C4-2B (cell line): ENCODE measurements at regions not wholly inside any gene's neighbourhood (a gene's known extent, or its start where the extent isn't known, plus 50 kb on each side); places are given as distances from the start of the nearest gene placed in this dataset.

Source experiments
- H3K27ac ChIP-seq: fragments of 450-650 bp; 2 replicates; pipeline ENCODE4 v1.5.1; 2017
- CTCF ChIP-seq: fragments of 450-650 bp; conservative IDR thresholded peaks from 2 replicates; pipeline ENCODE4 v1.5.1; 2017; ENCODE audit warnings: mild to moderate bottlenecking
- ZFX ChIP-seq: fragments of 450-650 bp; IDR thresholded peaks from 2 replicates; pipeline ENCODE4 v1.6.1; 2017

- H3K27ac ChIP-seq = no peak overlapping the region
- TF ChIP-seq ZFX (no peak), CTCF (no peak)
Measured at GRCh38 chr4:52288212-52288855, 237.2 kb downstream of the SPATA18 start.

DNA sequence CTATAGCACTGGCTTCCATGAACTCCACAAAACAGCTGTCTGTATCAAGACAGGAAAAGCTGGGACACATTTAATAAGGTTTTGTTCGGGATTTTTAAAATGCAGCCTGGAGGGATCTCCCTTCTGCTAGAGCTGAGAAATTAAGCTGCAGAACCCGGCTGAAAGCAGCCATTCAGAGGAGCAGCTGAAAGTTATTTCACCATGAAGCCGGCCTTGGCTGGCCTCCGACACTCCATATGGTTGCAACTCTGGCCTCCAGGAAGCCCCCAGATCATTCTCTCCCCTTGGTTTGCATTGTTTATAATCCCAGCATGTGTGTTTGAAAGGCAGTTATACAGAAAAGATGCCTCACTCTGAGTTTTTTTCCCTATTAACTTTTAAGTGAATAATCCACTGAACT is 239.4 kb downstream of the SPATA18 start:
- no peak overlapping the region for H3K27ac ChIP-seq
- TF ChIP-seq ZFX (no peak), CTCF (no peak)

- TF ChIP-seq CTCF (no peak), ZFX (no peak)
Measured at GRCh38 chr4:52292245-52292644, 241.1 kb downstream of the SPATA18 start.

DNA sequence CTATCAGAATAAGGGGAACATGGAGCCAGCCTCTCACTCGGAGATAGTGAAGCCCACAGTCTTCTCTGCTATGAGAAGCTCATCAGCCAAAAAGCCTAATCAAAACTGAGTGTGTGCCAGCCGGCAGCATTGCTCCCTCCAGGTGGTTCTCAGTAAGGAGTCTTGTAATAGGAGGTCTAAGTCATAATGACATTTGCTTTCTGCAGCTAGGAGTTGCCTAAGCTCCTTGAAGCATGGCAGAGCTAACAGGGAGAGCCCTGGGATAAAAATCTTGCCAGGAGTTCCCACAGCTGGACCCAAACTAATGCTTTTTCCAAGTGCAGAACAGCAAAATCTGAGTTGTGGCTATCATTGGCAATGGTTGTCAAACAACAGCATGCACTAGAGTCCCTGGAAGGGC is 245.2 kb downstream of the SPATA18 start:
- TF ChIP-seq ZFX (no peak), CTCF (no peak)
- H3K27ac ChIP-seq = no peak overlapping the region

More at GRCh38 chr4:52292245-52292644, 241.1 kb downstream of the SPATA18 start:
- H3K27ac ChIP-seq = no peak overlapping the region

DNA sequence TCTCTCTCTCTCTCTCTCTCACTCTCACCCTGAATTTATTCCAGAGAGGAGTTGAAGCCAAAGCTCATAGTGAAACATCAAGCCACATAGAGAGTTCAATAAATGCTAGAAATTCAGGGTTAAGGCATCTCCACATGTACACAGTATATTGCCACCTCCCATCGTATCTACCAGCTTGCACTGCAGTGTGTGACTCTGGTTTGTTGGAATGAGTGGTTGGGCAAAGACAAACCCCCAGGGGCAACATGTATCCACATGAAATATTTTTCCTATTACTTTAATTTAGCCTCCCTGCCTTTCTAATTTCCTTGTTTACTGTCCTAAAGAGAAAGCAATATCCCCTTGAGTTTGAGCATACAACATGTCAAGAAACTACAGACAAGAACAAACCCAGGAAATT is 247.3 kb downstream of the SPATA18 start:
- H3K27ac ChIP-seq = no peak overlapping the region
- no peak for TF ChIP-seq CTCF
- TF ChIP-seq ZFX = no peak

GRCh38 chr4:52299120-52299519 is 248.0 kb downstream of the SPATA18 start:
- H3K27ac ChIP-seq = no peak overlapping the region
- TF ChIP-seq CTCF (no peak), ZFX (no peak)

DNA sequence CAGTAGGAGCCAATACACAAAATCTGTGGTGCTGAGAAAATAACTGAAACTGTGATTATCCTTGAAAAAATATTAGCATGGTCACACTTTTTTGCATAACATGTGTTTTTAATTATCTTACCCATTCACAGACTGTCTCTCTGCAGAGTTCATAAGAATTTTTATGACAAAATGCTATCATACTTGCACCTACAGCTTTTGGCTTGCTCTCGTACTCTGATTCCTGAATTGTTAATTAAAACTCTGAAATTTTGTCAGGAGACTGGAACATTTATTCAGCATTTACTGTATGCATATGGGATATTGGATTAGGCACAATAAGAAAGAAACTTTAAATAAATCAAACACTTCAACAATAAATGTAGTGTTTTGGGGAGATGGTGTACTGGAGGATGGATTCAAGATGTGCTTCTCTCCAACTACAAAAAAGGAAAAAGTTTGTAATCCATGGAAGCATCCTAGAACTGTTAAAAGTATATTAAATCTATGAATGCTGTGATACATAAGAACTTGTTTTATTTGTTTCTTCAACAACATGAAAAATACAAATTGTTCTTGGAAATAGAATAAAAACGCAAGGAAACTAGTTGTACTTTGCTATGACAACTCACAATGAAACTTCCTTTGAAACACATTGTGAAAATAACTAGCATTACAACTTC is 260.5 kb downstream of the SPATA18 start:
- H3K27ac ChIP-seq = no peak overlapping the region
- TF ChIP-seq CTCF (no peak), ZFX (no peak)
